Trophoblast cell (in vitro differentiated cells and primary cell): ENCODE measurements at regions not wholly inside any gene's neighbourhood (a gene's known extent, or its start where the extent isn't known, plus 50 kb on each side); places are given as distances from the start of the nearest gene placed in this dataset.
A peak's percentile ranks its signal among the peaks of the same experiment; 100 is the strongest.

Experiments
- DNase-seq, 2 donors: peaks; one replicate each; pipeline ENCODE4 v3.0.0-alpha.2; 2016
- H2AFZ ChIP-seq: 2 replicates; pipeline ENCODE4 v1.6.1; 2013; ENCODE audit warnings: low read length, moderate library complexity, mild to moderate bottlenecking; ENCODE audit not compliant: insufficient read depth, poor library complexity
- H2AK5ac ChIP-seq: 2 replicates; pipeline ENCODE4 v1.6.1; 2013; ENCODE audit warnings: mild to moderate bottlenecking, low read length
- H2BK120ac ChIP-seq: 2 replicates; pipeline ENCODE4 v1.6.1; 2013; ENCODE audit warnings: low read length, mild to moderate bottlenecking, moderate library complexity; ENCODE audit not compliant: insufficient read depth, poor library complexity
- H2BK12ac ChIP-seq: 2 replicates; pipeline ENCODE4 v1.6.1; 2013; ENCODE audit warnings: mild to moderate bottlenecking, low read length, moderate library complexity
- H2BK5ac ChIP-seq: 2 replicates; pipeline ENCODE4 v1.6.1; 2013; ENCODE audit warnings: low read length, low read depth, moderate library complexity, mild to moderate bottlenecking; ENCODE audit not compliant: poor library complexity
- H3K14ac ChIP-seq: 2 replicates; pipeline ENCODE4 v1.6.1; 2013; ENCODE audit warnings: mild to moderate bottlenecking, low read length
- H3K18ac ChIP-seq: 2 replicates; pipeline ENCODE4 v1.6.1; 2013; ENCODE audit warnings: mild to moderate bottlenecking, low read length
- H3K23ac ChIP-seq: 2 replicates; pipeline ENCODE4 v1.6.1; 2013; ENCODE audit warnings: low read length
- H3K27ac ChIP-seq: 2 replicates; pipeline ENCODE4 v1.5.1; 2013; ENCODE audit warnings: low read depth, mild to moderate bottlenecking, inconsistent platforms, low read length, moderate library complexity
- H3K27me3 ChIP-seq: 2 replicates; pipeline ENCODE4 v1.6.1; 2013; ENCODE audit warnings: inconsistent platforms, mild to moderate bottlenecking, low read length, moderate library complexity; ENCODE audit not compliant: insufficient read depth
- H3K36me3 ChIP-seq, 2 experiments: 1 replicate in 1 of 2; 2 replicates in 1 of 2; pipeline ENCODE4 v1.6.1; 2013; ENCODE audit warnings: low read length in 2 of 2, mild to moderate bottlenecking in 2 of 2, moderate library complexity in 1 of 2; ENCODE audit not compliant: insufficient read depth in 2 of 2, control insufficient read depth in 1 of 2
- H3K4ac ChIP-seq: 2 replicates; pipeline ENCODE4 v1.6.1; 2013; ENCODE audit warnings: low read depth, mild to moderate bottlenecking, low read length, moderate library complexity
- H3K4me1 ChIP-seq, 2 experiments: 1 replicate in 1 of 2; 2 replicates in 1 of 2; pipeline ENCODE4 v1.6.1; 2013; ENCODE audit warnings: low read length in 2 of 2, mild to moderate bottlenecking in 2 of 2, moderate library complexity in 1 of 2; ENCODE audit not compliant: insufficient read depth in 2 of 2, control insufficient read depth in 1 of 2
- H3K4me2 ChIP-seq: 2 replicates; pipeline ENCODE4 v1.6.1; 2013; ENCODE audit warnings: inconsistent platforms, mild to moderate bottlenecking, low read length, moderate library complexity
- H3K4me3 ChIP-seq: 2 replicates; pipeline ENCODE4 v1.5.1; 2013; ENCODE audit warnings: mild to moderate bottlenecking, low read depth, low read length, inconsistent platforms
- H3K79me1 ChIP-seq: one replicate; pipeline ENCODE4 v1.6.1; 2013; ENCODE audit warnings: low read length
- H3K79me2 ChIP-seq: 2 replicates; pipeline ENCODE4 v1.6.1; 2013; ENCODE audit warnings: low read length, mild to moderate bottlenecking; ENCODE audit not compliant: control insufficient read depth, insufficient read depth, poor library complexity
- H3K9ac ChIP-seq: 2 replicates; pipeline ENCODE4 v1.6.1; 2013; ENCODE audit warnings: mild to moderate bottlenecking, low read length
- H3K9me3 ChIP-seq: 2 replicates; pipeline ENCODE4 v1.6.1; 2013; ENCODE audit warnings: low read depth, mild to moderate bottlenecking, control low read depth, inconsistent platforms, low read length; ENCODE audit not compliant: insufficient read depth
- H4K12ac ChIP-seq: 2 replicates; pipeline ENCODE4 v1.6.1; 2013; ENCODE audit warnings: low read depth, mild to moderate bottlenecking, low read length, moderate library complexity
- H4K8ac ChIP-seq: 2 replicates; pipeline ENCODE4 v1.6.1; 2013; ENCODE audit warnings: low read depth, mild to moderate bottlenecking, low read length, moderate library complexity
- H4K91ac ChIP-seq: one replicate; pipeline ENCODE4 v1.6.1; 2013; ENCODE audit warnings: low read depth, mild to moderate bottlenecking, low read length, moderate library complexity
- WGBS: extraction: QIAGEN DNeasy Blood & Tissue Kit; methylation state at CpG from one replicate; pipeline ENCODE4 v1.1.7; 2013; ENCODE audit warnings: missing lambda C conversion rate; ENCODE audit not compliant: insufficient read length, insufficient coverage; ENCODE audit errors: extremely low coverage; 5-methylcytosine and 5-hydroxymethylcytosine counted together

DNA sequence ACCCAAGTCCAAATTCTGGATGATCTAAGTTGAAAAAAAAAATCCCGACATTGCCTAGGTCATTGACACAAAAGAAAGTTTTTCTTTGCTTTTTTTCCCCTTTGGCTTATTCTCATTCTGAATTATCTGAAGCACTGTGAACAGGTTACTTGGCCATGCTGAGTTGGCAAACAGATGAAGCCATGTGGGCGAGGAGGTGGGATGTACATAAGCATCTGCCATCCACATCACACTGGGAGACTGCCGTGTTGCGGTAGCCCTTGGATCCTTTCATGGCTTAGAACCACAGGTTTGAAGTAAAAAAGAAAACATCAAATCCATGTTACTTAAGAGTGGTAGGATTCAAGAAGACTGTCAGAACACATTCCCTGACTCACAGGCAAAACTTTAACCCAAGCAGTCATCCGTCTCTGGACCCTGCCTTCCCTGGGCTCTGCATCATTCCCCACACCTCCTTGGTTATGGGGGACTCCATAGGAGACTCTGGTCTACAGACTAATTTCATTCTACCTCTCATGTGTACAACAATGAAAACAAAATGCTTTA, 242.5 kb upstream of the SERP2 start:
- no peak overlapping the region for H4K12ac ChIP-seq
- no CpG with 5 or more reads among the region's 5 CpGs for WGBS

DNA sequence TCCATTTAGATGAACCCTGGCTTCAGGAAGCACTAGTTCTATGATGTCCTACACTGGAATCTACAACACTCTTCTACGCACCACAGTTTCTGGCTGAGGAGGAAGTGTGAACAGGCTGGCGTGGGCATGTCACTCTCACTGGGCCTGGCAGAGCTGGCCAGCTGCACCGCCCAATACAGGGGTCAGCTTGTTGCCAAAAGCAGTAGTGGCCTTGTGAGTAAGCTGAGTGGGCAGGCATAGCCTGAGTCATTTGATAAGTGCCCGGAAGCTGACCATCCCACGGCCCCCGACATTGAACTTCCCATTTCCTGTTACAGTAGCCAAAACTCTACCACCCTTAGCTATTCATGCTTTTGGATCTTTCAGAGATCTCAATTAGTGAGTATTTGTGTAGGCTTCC, 240.9 kb upstream of the SERP2 start:
- no peak overlapping the region for H3K14ac ChIP-seq
- DNase-seq = peak; percentile 38
- no peak overlapping the region for H2BK120ac ChIP-seq

More for the DNA sequence above, 242.5 kb upstream of the SERP2 start:
- Histone ChIP-seq H2BK120ac (no peak overlapping the region), H3K4me2 (no peak overlapping the region), H3K27ac (no peak overlapping the region), H4K8ac (no peak overlapping the region), H3K23ac (no peak overlapping the region), H4K91ac (no peak overlapping the region), H3K18ac (no peak overlapping the region), H3K14ac (no peak overlapping the region), H3K79me1 (no peaks in the 10 kb centered on the region), H3K9ac (no peak overlapping the region), H2AFZ (no peak overlapping the region), H2AK5ac (no peak overlapping the region), H3K4me1 (no peaks in the 10 kb centered on the region), H3K27me3 (no peaks in the 10 kb centered on the region), H3K36me3 (no peaks in the 10 kb centered on the region), H3K79me2 (no peaks in the 10 kb centered on the region), H2BK5ac (no peak overlapping the region), H3K9me3 (no peaks in the 10 kb centered on the region), H3K4ac (no peak overlapping the region), H2BK12ac (no peak overlapping the region), H3K4me3 (no peak overlapping the region)
- no peak for DNase-seq

DNA sequence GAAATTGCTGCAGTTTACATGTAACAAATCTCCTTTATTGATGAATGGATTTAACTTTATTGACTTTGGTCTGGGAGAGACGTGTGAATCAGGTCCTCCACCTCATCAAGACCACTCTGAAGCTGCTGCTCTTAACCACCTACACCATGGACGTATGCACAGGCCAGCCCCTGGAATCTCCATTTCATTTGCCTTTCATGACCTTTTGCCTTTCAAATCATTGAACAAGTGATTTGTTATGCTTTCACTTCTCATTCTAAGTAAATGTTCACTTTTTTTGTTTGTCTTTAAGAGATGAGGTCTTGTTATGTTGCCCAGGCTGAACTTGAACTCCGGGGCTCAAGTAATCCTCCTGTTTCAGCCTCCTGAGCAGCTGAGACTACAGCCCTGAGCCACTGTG, 240.0 kb upstream of the SERP2 start:
- no peak overlapping the region for H4K12ac ChIP-seq
- H2AK5ac ChIP-seq = no peak overlapping the region
- no peaks in the 10 kb centered on the region for H3K4me1 ChIP-seq
- H3K4me3 ChIP-seq = no peak overlapping the region
- H3K4me2 ChIP-seq = no peak overlapping the region
- H3K79me1 ChIP-seq = no peaks in the 10 kb centered on the region
- no peak overlapping the region for H3K4ac ChIP-seq
- H2AFZ ChIP-seq = no peak overlapping the region
- H2BK5ac ChIP-seq = no peak overlapping the region
- H2BK12ac ChIP-seq = no peak overlapping the region
- H3K36me3 ChIP-seq = no peaks in the 10 kb centered on the region
- no peak overlapping the region for H4K91ac ChIP-seq
- no peak overlapping the region for H2BK120ac ChIP-seq
- H4K8ac ChIP-seq = no peak overlapping the region
- DNase-seq = no peak
- H3K9ac ChIP-seq = no peak overlapping the region
- no peak overlapping the region for H3K14ac ChIP-seq
- no peaks in the 10 kb centered on the region for H3K79me2 ChIP-seq
- no peak overlapping the region for H3K27ac ChIP-seq
- H3K9me3 ChIP-seq = no peaks in the 10 kb centered on the region
- no peak overlapping the region for H3K18ac ChIP-seq
- no peak overlapping the region for H3K23ac ChIP-seq
- no CpG with 5 or more reads among the region's 3 CpGs for WGBS
- no peaks in the 10 kb centered on the region for H3K27me3 ChIP-seq

More for the DNA sequence above, 240.9 kb upstream of the SERP2 start:
- no peaks in the 10 kb centered on the region for H3K9me3 ChIP-seq
- no peak overlapping the region for H3K23ac ChIP-seq
- H3K79me2 ChIP-seq = no peaks in the 10 kb centered on the region
- peak overlapping the region; percentile 23 for H3K4me3 ChIP-seq
- H2BK12ac ChIP-seq = no peak overlapping the region
- no peak overlapping the region for H2AFZ ChIP-seq
- no peak overlapping the region for H2BK5ac ChIP-seq
- H3K9ac ChIP-seq = no peak overlapping the region
- no CpG with 5 or more reads among the region's 6 CpGs for WGBS
- H4K12ac ChIP-seq = no peak overlapping the region
- H3K4me1 ChIP-seq = no peaks in the 10 kb centered on the region
- no peak overlapping the region for H4K8ac ChIP-seq
- H4K91ac ChIP-seq = no peak overlapping the region
- H2AK5ac ChIP-seq = no peak overlapping the region
- no peak overlapping the region for H3K27ac ChIP-seq
- H3K79me1 ChIP-seq = no peaks in the 10 kb centered on the region
- no peak overlapping the region for H3K4ac ChIP-seq
- H3K36me3 ChIP-seq = no peaks in the 10 kb centered on the region
- H3K4me2 ChIP-seq = no peak overlapping the region
- H3K18ac ChIP-seq = no peak overlapping the region
- H3K27me3 ChIP-seq = no peaks in the 10 kb centered on the region

DNA sequence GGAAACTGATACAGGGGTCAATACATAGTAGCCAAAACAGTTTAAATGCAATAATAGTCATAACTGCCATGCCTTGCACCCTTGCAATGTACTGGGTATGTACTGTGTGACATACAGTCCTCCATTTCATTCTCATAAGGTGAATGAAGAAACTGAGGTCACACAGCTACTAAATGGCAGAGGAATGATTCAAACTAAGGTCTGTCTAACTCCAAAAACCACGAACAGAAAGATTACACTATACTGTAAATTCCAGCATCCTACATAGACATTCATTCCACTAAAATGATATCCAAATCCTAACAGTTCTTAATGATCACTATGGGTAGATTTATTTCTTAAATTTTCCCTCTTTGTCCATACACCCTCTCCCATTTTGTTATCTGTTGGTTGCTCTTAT, 238.1 kb upstream of the SERP2 start:
- Histone ChIP-seq H3K4me3 (no peak overlapping the region), H3K14ac (no peak overlapping the region), H3K79me1 (no peaks in the 10 kb centered on the region), H3K4ac (no peak overlapping the region), H2BK120ac (no peak overlapping the region), H3K36me3 (no peaks in the 10 kb centered on the region), H3K18ac (no peak overlapping the region), H2AK5ac (no peak overlapping the region), H3K27me3 (no peaks in the 10 kb centered on the region), H4K8ac (no peak overlapping the region), H4K91ac (no peak overlapping the region), H2BK12ac (no peak overlapping the region), H3K4me1 (no peaks in the 10 kb centered on the region), H3K9me3 (no peaks in the 10 kb centered on the region), H2BK5ac (no peak overlapping the region), H3K23ac (no peak overlapping the region), H3K9ac (no peak overlapping the region), H3K79me2 (no peaks in the 10 kb centered on the region), H3K27ac (no peak overlapping the region), H4K12ac (no peak overlapping the region), H3K4me2 (no peak overlapping the region), H2AFZ (no peak overlapping the region)
- WGBS = no CpG with 5 or more reads among the region's 1 CpG
- DNase-seq = no peak
